SH-SY5Y (cell line): ENCODE measurements at regions not wholly inside any gene's neighbourhood (a gene's known extent, or its start where the extent isn't known, plus 50 kb on each side); places are given as distances from the start of the nearest gene placed in this dataset.

Experiments used
- GATA2 ChIP-seq: IDR thresholded peaks from 2 replicates; pipeline ENCODE4 v1.6.1; 2011; ENCODE audit warnings: mild to moderate bottlenecking, low read depth, low read length
- GATA3 ChIP-seq: IDR thresholded peaks from 2 replicates; pipeline ENCODE4 v1.6.1; 2011; ENCODE audit warnings: low read depth, mild to moderate bottlenecking, low read length, moderate library complexity

- TF ChIP-seq GATA3 (no peak), GATA2 (no peak)
Observed at GRCh38 chr11:23166376-23166775, 306.1 kb upstream of the CCDC179 start.

DNA sequence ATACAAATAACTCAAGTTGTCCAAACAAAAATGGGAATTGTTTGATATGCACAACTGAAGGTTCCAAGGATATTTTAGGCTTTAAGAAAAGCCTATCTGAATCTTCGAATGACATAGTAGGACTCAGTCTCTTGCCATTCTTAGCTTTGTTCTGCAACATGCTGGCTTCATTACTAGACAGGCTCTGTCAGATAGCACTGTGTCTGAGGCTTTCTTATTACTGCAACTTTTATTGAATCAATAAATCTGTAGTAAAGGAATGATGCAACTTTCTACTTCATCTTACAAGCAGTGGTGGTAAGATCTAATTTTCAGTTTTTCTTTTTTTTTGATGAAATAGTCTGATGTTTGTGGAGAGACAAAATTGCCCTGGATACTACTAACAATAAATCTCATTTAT, 319.3 kb upstream of the CCDC179 start:
- TF ChIP-seq GATA3, result no peak
- TF ChIP-seq GATA2, result no peak

- TF ChIP-seq GATA2 (no peak), GATA3 (no peak)
Observed at GRCh38 chr11:23181022-23181807, 320.9 kb upstream of the CCDC179 start.

- no peak for TF ChIP-seq GATA3
- no peak for TF ChIP-seq GATA2
Observed at GRCh38 chr11:23192256-23192655, 332.0 kb upstream of the CCDC179 start.

- TF ChIP-seq GATA2, result no peak
- TF ChIP-seq GATA3, result no peak
Observed at GRCh38 chr11:23201936-23202522, 341.8 kb upstream of the CCDC179 start.

- TF ChIP-seq GATA3 (no peak), GATA2 (no peak)
Observed at GRCh38 chr11:23202611-23203010, 342.3 kb upstream of the CCDC179 start.

DNA sequence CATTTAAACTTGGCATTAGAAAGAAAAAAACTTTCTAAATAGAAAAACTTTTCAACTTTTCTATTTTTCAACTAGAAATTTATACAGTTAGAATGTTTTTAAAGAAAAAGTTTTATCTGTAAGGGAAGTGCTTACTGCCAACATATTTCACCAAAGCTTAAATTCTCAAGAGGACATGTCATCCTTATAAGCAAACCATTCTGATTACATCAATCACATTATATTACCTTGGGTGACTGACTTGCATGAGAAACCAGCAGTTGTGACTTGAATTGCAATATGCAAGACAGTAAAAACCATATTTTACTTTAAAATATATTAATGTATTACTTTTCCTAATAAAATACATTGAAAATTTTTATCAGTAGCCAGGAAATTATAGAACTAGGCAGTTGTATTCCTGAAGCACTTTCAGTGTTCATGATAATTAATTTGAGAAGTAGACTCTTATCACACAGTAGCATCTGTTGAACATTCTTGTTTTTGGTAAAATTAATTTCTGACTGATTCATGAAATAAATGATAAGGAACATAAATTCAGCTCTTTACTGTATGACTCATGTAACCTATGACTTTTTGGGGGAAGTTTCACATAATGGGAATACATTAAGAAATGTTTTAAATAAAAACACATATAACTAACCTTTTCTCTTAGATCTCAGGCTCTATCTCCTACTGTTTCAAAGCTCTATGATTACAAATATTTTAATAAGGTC, 345.0 kb upstream of the CCDC179 start:
- no peak for TF ChIP-seq GATA2
- TF ChIP-seq GATA3, result no peak

GRCh38 chr11:23206741-23207336, 346.6 kb upstream of the CCDC179 start:
- no peak for TF ChIP-seq GATA2
- no peak for TF ChIP-seq GATA3

GRCh38 chr11:23211221-23211620, 350.9 kb upstream of the CCDC179 start:
- TF ChIP-seq GATA2 (no peak), GATA3 (no peak)

- no peak for TF ChIP-seq GATA3
- TF ChIP-seq GATA2, result no peak
Observed at GRCh38 chr11:23212807-23213206, 352.5 kb upstream of the CCDC179 start.

- TF ChIP-seq GATA3, result no peak
Observed at GRCh38 chr11:23217072-23217471, 356.8 kb upstream of the CCDC179 start.

DNA sequence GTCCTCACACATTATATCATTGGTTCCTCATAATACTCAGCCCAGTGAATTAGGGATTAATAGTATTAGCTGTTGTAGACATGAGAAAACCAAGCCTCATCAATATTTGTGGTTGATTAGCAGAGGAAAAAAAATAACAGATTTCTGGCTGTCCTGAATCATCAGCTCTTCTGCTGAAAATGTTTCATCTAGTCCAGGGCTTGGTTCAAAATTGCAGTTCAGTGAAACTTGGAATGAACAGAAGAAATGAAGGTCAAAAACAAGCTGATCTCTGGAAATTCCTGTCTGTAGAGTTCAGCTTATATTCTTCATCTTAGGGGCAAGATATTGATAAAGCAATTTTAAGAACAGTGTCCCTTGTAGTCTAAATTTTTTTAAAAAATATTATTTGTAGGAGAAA, 361.1 kb upstream of the CCDC179 start:
- TF ChIP-seq GATA3 (no peak), GATA2 (no peak)

DNA sequence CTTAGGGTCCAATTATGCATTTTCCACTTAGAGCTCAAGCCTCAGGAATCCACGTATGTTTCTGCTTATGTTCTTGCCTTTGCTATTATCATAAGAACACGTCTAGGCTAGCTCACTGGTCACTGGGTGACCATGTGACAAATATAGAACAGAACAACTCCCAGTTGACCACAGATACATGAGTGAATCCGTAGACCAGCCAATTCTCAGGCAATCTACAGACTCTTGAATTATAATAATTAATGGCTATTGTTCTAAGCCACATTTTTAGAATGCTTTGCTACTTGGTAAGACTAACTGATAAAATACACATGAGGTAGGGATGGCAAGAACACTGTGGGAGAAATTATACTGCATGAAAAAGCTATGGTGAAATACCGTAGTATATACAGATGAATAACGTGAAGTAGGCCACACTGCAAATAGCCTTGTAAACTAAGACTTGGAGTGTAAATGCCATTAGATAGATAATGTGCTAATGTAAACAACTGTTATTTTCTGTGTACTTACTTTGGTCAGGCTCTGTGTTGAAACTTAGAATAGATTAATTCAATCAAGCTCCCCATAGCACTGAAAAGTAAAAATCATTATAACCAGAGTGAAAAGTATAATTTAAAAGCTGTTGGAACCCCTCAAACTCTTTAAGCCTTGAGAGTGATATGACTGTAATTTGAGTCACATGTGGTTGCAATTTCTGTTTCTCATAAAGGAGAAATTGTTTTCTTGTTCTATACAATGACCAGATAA, 366.2 kb upstream of the CCDC179 start:
- TF ChIP-seq GATA2, result no peak
- TF ChIP-seq GATA3, result no peak

DNA sequence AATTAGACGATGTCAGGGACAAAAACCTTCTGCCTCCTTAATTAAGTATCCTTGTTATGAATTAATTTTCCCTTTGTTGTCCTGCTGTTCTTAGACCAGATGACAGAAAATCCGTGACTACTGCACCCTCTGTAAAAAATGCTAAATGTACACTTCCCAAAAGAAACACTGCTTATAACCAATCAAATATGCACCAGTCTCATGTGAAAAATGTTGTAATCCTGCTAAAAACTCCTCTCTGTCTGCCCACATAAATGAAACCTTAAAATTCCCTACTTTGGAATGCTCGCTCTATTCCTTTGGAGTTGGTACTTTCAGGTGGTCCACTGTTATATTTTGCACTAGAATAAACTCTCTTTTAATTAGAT, 366.8 kb upstream of the CCDC179 start:
- TF ChIP-seq GATA3, result no peak
- TF ChIP-seq GATA2, result no peak
